ENCODE measurements at regions not wholly inside any gene's neighbourhood (a gene's known extent, or its start where the extent isn't known, plus 50 kb on each side); places are given as distances from the start of the nearest gene placed in this dataset.

- H3K27ac Mint-ChIP-seq = no peak overlapping the region
- no peaks in the 10 kb centered on the region for H3K4me1 Mint-ChIP-seq
- H3K36me3 Mint-ChIP-seq = no peaks in the 10 kb centered on the region
- no peak overlapping the region for H3K4me3 Mint-ChIP-seq
- H3K9me3 Mint-ChIP-seq = peaks cover 0 to 2% (median 0%) of the 10 kb centered on the region in 3 donors
- peaks cover 1% of the 10 kb centered on the region for H3K27me3 Mint-ChIP-seq
Measured at GRCh38 chr18:2471523-2471922, 99.8 kb downstream of the METTL4 start.

DNA sequence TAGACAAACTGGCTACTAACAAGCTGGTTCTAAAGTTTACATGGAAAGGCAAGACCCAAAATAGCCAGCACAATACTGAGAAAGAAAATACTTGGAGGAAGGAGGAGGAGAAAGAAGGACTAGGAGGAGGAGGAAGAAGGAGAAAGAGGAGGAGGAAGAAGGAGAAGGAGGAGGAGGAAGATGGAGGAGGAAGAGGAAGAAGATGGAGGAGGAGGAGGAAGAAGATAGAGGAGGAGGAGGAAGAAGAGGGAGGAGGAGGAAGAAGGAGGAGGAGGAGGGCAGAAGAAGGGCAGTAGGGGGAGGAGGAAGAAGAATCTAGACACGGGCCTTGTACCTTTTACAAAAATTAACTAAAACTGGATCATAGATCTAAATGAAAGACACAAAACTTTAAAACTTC, 92.6 kb downstream of the METTL4 start:
- Mint-ChIP-seq H3K27ac (no peak overlapping the region), H3K36me3 (no peaks in the 10 kb centered on the region), H3K4me3 (no peak overlapping the region), H3K27me3 (peaks cover 5% of the 10 kb centered on the region), H3K9me3 (peaks cover 0 to 4% (median 0%) of the 10 kb centered on the region in 3 donors), H3K4me1 (peaks cover 0 to 1% (median 0%) of the 10 kb centered on the region in 3 donors)

- peaks cover 8% of the 10 kb centered on the region for H3K27me3 Mint-ChIP-seq
Measured at GRCh38 chr18:2480536-2480935, 90.8 kb downstream of the METTL4 start.

DNA sequence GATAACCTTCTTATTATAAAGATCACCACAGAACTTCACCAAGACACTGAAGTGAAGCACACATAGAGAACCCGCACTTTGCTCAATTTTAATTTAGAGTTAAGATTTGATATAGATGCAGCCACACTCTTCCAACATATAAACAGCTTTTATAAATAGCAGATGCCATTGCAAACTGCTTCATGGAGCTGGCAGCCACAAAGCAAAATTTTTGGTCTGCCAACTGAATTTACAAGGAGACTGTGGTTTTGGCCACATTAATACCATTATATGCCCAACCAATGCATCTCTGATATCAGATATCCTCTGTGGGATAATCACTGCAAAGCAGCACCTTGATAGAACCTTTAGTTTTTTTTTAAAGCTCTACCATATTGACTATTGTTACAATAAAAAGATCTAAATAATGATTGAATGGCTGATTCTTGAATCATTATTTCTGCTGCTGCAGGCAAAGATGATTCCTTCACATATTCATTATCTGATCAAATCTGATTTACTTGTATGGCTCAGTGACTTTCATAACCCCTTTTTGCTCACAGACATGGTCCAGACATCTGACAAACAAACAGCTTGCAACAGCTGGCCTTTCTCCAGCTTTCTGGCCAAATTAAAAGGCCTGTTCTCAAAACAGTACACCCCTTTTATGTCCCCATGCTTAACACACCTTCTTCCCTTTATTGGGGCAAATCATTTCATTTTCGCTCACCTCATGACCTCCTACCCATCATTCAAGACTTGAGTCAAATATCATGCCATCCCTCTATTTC, 88.4 kb downstream of the METTL4 start:
- Mint-ChIP-seq H3K27me3 (peaks cover 17% of the 10 kb centered on the region), H3K9me3 (no peaks in the 10 kb centered on the region), H3K27ac (no peak overlapping the region), H3K4me3 (no peak overlapping the region), H3K4me1 (peaks cover 0 to 1% (median 0%) of the 10 kb centered on the region in 3 donors), H3K36me3 (no peaks in the 10 kb centered on the region)

More at GRCh38 chr18:2480536-2480935, 90.8 kb downstream of the METTL4 start:
- H3K4me3 Mint-ChIP-seq = no peak overlapping the region
- H3K27ac Mint-ChIP-seq = no peak overlapping the region
- peaks cover 0 to 1% (median 0%) of the 10 kb centered on the region in 3 donors for H3K4me1 Mint-ChIP-seq
- H3K9me3 Mint-ChIP-seq = peaks cover 0 to 4% (median 0%) of the 10 kb centered on the region in 3 donors
- no peaks in the 10 kb centered on the region for H3K36me3 Mint-ChIP-seq

DNA sequence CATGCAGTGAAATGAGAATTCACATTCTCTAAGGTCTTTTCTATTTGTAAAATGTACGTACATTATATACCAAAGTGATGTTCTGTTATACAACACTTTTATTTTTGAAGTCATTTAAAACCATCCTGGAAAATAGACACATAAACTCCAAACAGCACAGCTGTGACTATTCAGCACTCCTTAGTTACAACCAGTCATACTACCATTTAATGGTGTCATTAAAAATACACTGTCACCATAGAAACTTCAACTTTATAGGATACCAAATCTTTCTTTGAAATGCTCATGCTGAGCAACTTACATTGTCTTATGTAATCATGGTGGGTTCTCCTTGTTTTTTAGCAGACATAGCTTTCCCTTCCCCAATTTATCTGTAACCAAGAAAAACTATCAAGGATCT, 85.3 kb downstream of the METTL4 start:
- H3K36me3 Mint-ChIP-seq = no peaks in the 10 kb centered on the region
- H3K4me3 Mint-ChIP-seq = no peak overlapping the region
- H3K27ac Mint-ChIP-seq = no peak overlapping the region

GRCh38 chr18:2486426-2486825, 84.9 kb downstream of the METTL4 start:
- Mint-ChIP-seq H3K9me3 (peaks cover 0 to 3% (median 0%) of the 10 kb centered on the region in 3 donors), H3K27me3 (peaks cover 14% of the 10 kb centered on the region), H3K27ac (no peak overlapping the region), H3K4me3 (no peak overlapping the region), H3K36me3 (no peaks in the 10 kb centered on the region), H3K4me1 (peaks cover 0 to 1% (median 0%) of the 10 kb centered on the region in 3 donors)

More for the DNA sequence above, 85.3 kb downstream of the METTL4 start:
- peaks cover 0 to 2% (median 0%) of the 10 kb centered on the region in 3 donors for H3K9me3 Mint-ChIP-seq
- peaks cover 14% of the 10 kb centered on the region for H3K27me3 Mint-ChIP-seq
- H3K4me1 Mint-ChIP-seq = peaks cover 0 to 1% (median 0%) of the 10 kb centered on the region in 3 donors
